Renal pelvis (tissue), 1 donor: ENCODE measurements at regions not wholly inside any gene's neighbourhood (a gene's known extent, or its start where the extent isn't known, plus 50 kb on each side); places are given as distances from the start of the nearest gene placed in this dataset.

Experiments used
- DNase-seq: peaks from one replicate; pipeline ENCODE4 v3.0.0-alpha.2; 2013

GRCh38 chr10:118175148-118175547 is 128.4 kb upstream of the RAB11FIP2 start:
- DNase-seq, result no peak

- no peak for DNase-seq
Measured at GRCh38 chr10:118173296-118173695, 126.6 kb upstream of the RAB11FIP2 start.

GRCh38 chr10:118171861-118172260 is 125.1 kb upstream of the RAB11FIP2 start:
- DNase-seq, result no peak

GRCh38 chr10:118167056-118167700 is 120.4 kb upstream of the RAB11FIP2 start:
- DNase-seq, result no peak

- no peak for DNase-seq
Measured at GRCh38 chr10:118163217-118163616, 116.5 kb upstream of the RAB11FIP2 start.

- DNase-seq, result no peak
Measured at GRCh38 chr10:118161461-118162246, 114.9 kb upstream of the RAB11FIP2 start.

- no peak for DNase-seq
Measured at GRCh38 chr10:118153287-118153686, 106.5 kb upstream of the RAB11FIP2 start.

- DNase-seq, result no peak
Measured at GRCh38 chr10:118151461-118151860, 104.7 kb upstream of the RAB11FIP2 start.

- DNase-seq, result peak; percentile 37
Measured at GRCh38 chr10:118148247-118148646, 101.5 kb upstream of the RAB11FIP2 start.

GRCh38 chr10:118145256-118145655 is 98.5 kb upstream of the RAB11FIP2 start:
- DNase-seq, result no peak

- DNase-seq, result no peak
Measured at GRCh38 chr10:118141471-118141870, 94.7 kb upstream of the RAB11FIP2 start.

- no peak for DNase-seq
Measured at GRCh38 chr10:118139321-118139720, 92.6 kb upstream of the RAB11FIP2 start.

GRCh38 chr10:118128675-118129074 is 81.9 kb upstream of the RAB11FIP2 start:
- no peak for DNase-seq

- DNase-seq, result no peak
Measured at GRCh38 chr10:118118716-118119115, 72.0 kb upstream of the RAB11FIP2 start.

GRCh38 chr10:118116715-118117449 is 70.1 kb upstream of the RAB11FIP2 start:
- peak; percentile 93 for DNase-seq

GRCh38 chr10:118116362-118116714 is 69.6 kb upstream of the RAB11FIP2 start:
- no peak for DNase-seq

GRCh38 chr10:118115701-118116100 is 69.0 kb upstream of the RAB11FIP2 start:
- DNase-seq, result no peak

- DNase-seq, result no peak
Measured at GRCh38 chr10:118114992-118115391, 68.3 kb upstream of the RAB11FIP2 start.

GRCh38 chr10:118112543-118113125 is 65.9 kb upstream of the RAB11FIP2 start:
- no peak for DNase-seq

- DNase-seq, result no peak
Measured at GRCh38 chr10:118110750-118111149, 64.0 kb upstream of the RAB11FIP2 start.

- no peak for DNase-seq
Measured at GRCh38 chr10:118108194-118109026, 61.7 kb upstream of the RAB11FIP2 start.

- no peak for DNase-seq
Measured at GRCh38 chr10:118107541-118107940, 60.8 kb upstream of the RAB11FIP2 start.
